HCT116 (cell line): ENCODE measurements at regions not wholly inside any gene's neighbourhood (a gene's known extent, or its start where the extent isn't known, plus 50 kb on each side); places are given as distances from the start of the nearest gene placed in this dataset.

Experiments used
- ATAC-seq: fragments of 200-7000 bp; cut with Tn5 transposase; 2 replicates; pipeline ENCODE4 v1.9.1; 2020; ENCODE audit warnings: mild to moderate bottlenecking, moderate library complexity
- BruUV-seq: library from RNA; stranded (reverse); fragments of 400-500 nt; replicated peaks from 2 replicates; lab custom pipeline; 2021; lab: Mats Ljungman, UMichigan
- CTCF ChIA-PET: fragments of 300-600 bp; sonication (Branson Sonifier 250); formaldehyde crosslinking; loops from one replicate; lab custom pipeline; 2021; ENCODE audit warnings: antibody characterized with exemption; lab: Charles Lee
- POLR2A ChIA-PET: fragments of 300-600, 350-600 bp; sonication (Branson Sonifier 250); formaldehyde crosslinking; loops from one replicate; lab custom pipeline; 2021; ENCODE audit warnings: antibody characterized with exemption; lab: Charles Lee
- RAD21 ChIA-PET, 2 experiments: fragments of 300-600 bp; sonication (Branson Sonifier 250); formaldehyde crosslinking; loops; one replicate each; lab custom pipeline; 2023; ENCODE audit warnings: low total read pairs in 2 of 2; ENCODE audit not compliant: uncharacterized antibody in 2 of 2, unreplicated experiment in 2 of 2, low non-redundant PET in 1 of 2; lab: Charles Lee
- DNase-seq: peaks from one replicate; pipeline ENCODE4 v3.0.0-alpha.2; 2010; ENCODE audit warnings: low read depth, low spot score
- H2AFZ ChIP-seq: fragments of 200-600 bp; shearing (Covaris generic), sonication (generic); 2 replicates; pipeline ENCODE4 v1.6.1; 2017; ENCODE audit warnings: low read depth, mixed run types, mixed read lengths, antibody characterized with exemption, low read length; ENCODE audit not compliant: poor library complexity, severe bottlenecking
- H3K27ac ChIP-seq: 2 replicates; pipeline ENCODE4 v1.5.1; 2012; ENCODE audit warnings: low read depth, low read length
- H3K27me3 ChIP-seq: fragments of 200-600 bp; sonication (generic); 2 replicates; pipeline ENCODE4 v1.6.1; 2016; ENCODE audit warnings: mixed run types, low read length, mixed read lengths; ENCODE audit not compliant: insufficient read depth
- H3K36me3 ChIP-seq, 2 experiments: fragments of 200-500 bp in 1 of 2; fragments of 200-600 bp in 1 of 2; sonication (Bioruptor generic) in 1 of 2; sonication (generic) in 1 of 2; 2 replicates each; pipeline versions ENCODE4 v1.5.1 to v1.6.1; 2014 to 2016; ENCODE audit warnings: low read length in 2 of 2, inconsistent platforms in 1 of 2, mixed read lengths in 1 of 2, mixed run types in 1 of 2; ENCODE audit not compliant: insufficient read depth in 2 of 2, control insufficient read depth in 1 of 2
- H3K4me1 ChIP-seq, 2 experiments: fragments of 200-600 bp in 1 of 2; sonication (generic) in 1 of 2; 2 replicates each; pipeline versions ENCODE4 v1.5.1 to v1.6.1; 2012 to 2017; ENCODE audit warnings: low read length in 2 of 2, inconsistent platforms in 1 of 2, mild to moderate bottlenecking in 1 of 2, mixed read lengths in 1 of 2, mixed run types in 1 of 2, moderate library complexity in 1 of 2; ENCODE audit not compliant: insufficient read depth in 2 of 2, control insufficient read depth in 1 of 2
- H3K4me2 ChIP-seq: fragments of 200-600 bp; sonication (generic); 2 replicates; pipeline ENCODE4 v1.6.1; 2017; ENCODE audit warnings: mixed run types, low read length, mixed read lengths
- H3K4me3 ChIP-seq, 2 experiments: fragments of 200-600 bp in 1 of 2; sonication (generic) in 1 of 2; replicated peaks in 1 of 2; 2 replicates each; pipeline ENCODE4 v1.5.1; 2011 to 2016; ENCODE audit warnings: low read length in 2 of 2, control low read depth in 1 of 2, low read depth in 1 of 2, mild to moderate bottlenecking in 1 of 2, mixed read lengths in 1 of 2, mixed run types in 1 of 2
- H3K79me2 ChIP-seq: fragments of 200-600 bp; sonication (generic); 2 replicates; pipeline ENCODE4 v1.6.1; 2017; ENCODE audit warnings: mild to moderate bottlenecking, mixed run types, low read length, moderate library complexity, mixed read lengths; ENCODE audit not compliant: insufficient read depth
- H3K9ac ChIP-seq: fragments of 200-600 bp; sonication (generic); 2 replicates; pipeline ENCODE4 v1.6.1; 2016; ENCODE audit warnings: low read length, mixed read lengths
- H3K9me2 ChIP-seq: fragments of 200-600 bp; sonication (generic), shearing (Covaris generic); 2 replicates; pipeline ENCODE4 v1.6.1; 2017; ENCODE audit warnings: mixed run types, mild to moderate bottlenecking, moderate library complexity; ENCODE audit not compliant: insufficient read depth
- H3K9me3 ChIP-seq, 2 experiments: fragments of 200-500 bp in 1 of 2; fragments of 200-600 bp in 1 of 2; sonication (Bioruptor generic) in 1 of 2; sonication (generic) in 1 of 2; 2 replicates each; pipeline ENCODE4 v1.6.1; 2014 to 2017; ENCODE audit warnings: low read length in 2 of 2, mixed read lengths in 2 of 2, inconsistent platforms in 1 of 2, low read depth in 1 of 2, mild to moderate bottlenecking in 1 of 2, mixed run types in 1 of 2, moderate library complexity in 1 of 2; ENCODE audit not compliant: control insufficient read depth in 1 of 2, insufficient read depth in 1 of 2
- H4K20me1 ChIP-seq: fragments of 200-600 bp; sonication (generic), shearing (Covaris generic); 2 replicates; pipeline ENCODE4 v1.6.1; 2017; ENCODE audit warnings: mixed run types, mild to moderate bottlenecking, moderate library complexity; ENCODE audit not compliant: insufficient read depth
- CBX3 ChIP-seq: IDR thresholded peaks from 2 replicates; pipeline ENCODE4 v1.6.1; 2012; ENCODE audit warnings: low read depth
- EGR1 ChIP-seq: IDR thresholded peaks from 2 replicates; pipeline ENCODE4 v1.6.1; 2012; ENCODE audit warnings: low read depth
- ELF1 ChIP-seq: IDR thresholded peaks from 2 replicates; pipeline ENCODE4 v1.6.1; 2012; ENCODE audit warnings: low read depth, borderline replicate concordance
- EZH2 ChIP-seq: fragments of 200-600 bp; sonication (generic); IDR thresholded peaks from 2 replicates; pipeline ENCODE4 v1.6.1; 2017; ENCODE audit warnings: antibody characterized with exemption, mixed run types
- FOSL1 ChIP-seq: IDR thresholded peaks from 2 replicates; pipeline ENCODE4 v1.6.1; 2012; ENCODE audit warnings: low read depth
- JUND ChIP-seq: IDR thresholded peaks from 2 replicates; pipeline ENCODE4 v1.6.1; 2012
- MAX ChIP-seq: IDR thresholded peaks from 2 replicates; pipeline ENCODE4 v1.6.1; 2012
- RAD21 ChIP-seq: IDR thresholded peaks from 2 replicates; pipeline ENCODE4 v1.6.1; 2012; ENCODE audit warnings: low read depth, mild to moderate bottlenecking
- SIN3A ChIP-seq: IDR thresholded peaks from 2 replicates; pipeline ENCODE4 v1.6.1; 2012; ENCODE audit warnings: low read depth
- SP1 ChIP-seq: IDR thresholded peaks from 2 replicates; pipeline ENCODE4 v1.6.1; 2012; ENCODE audit warnings: low read depth
- SRF ChIP-seq: IDR thresholded peaks from 2 replicates; pipeline ENCODE4 v1.6.1; 2012; ENCODE audit warnings: low read depth
- TCF7L2 ChIP-seq: IDR thresholded peaks from 2 replicates; pipeline ENCODE4 v1.7.0; 2011; ENCODE audit warnings: borderline replicate concordance, inconsistent platforms; ENCODE audit not compliant: insufficient read depth, insufficient read length; ENCODE audit errors: extremely low read depth
- ZBTB33 ChIP-seq: IDR thresholded peaks from 2 replicates; pipeline ENCODE4 v1.6.1; 2011; ENCODE audit warnings: mild to moderate bottlenecking, low read length, moderate library complexity; ENCODE audit not compliant: insufficient replicate concordance; ENCODE audit errors: extremely low read depth
- ZNF274 ChIP-seq: fragments of 200-500 bp; sonication (Bioruptor generic); IDR thresholded peaks from 2 replicates; pipeline ENCODE4 v1.6.1; 2014; ENCODE audit warnings: mild to moderate bottlenecking, low read depth, low read length, inconsistent platforms
- intact Hi-C: fragments of 100-400 bp; cut with micrococcal nuclease; formaldehyde crosslinking; loops from 2 replicates; pipeline ENCODE4 v1.10.0; 2022
- TF ChIP-seq, protein P1 (sequence below): IDR thresholded peaks from 2 replicates; pipeline ENCODE4 v1.6.1; 2012

GRCh38 chrX:6983207-6983955 lies 164.1 kb upstream of the STS start:
- no peak for TF ChIP-seq EGR1
- no peak for TF ChIP-seq JUND
- TF ChIP-seq ELF1 = no peak
- no peak for TF ChIP-seq SIN3A
- TF ChIP-seq EZH2 = no peak
- TF ChIP-seq, all 23 proteins: peak for 0
- DNase-seq = no peak
- H3K9ac ChIP-seq = no peak overlapping the region
- H3K4me2 ChIP-seq = no peak overlapping the region
- H4K20me1 ChIP-seq = no peaks in the 10 kb centered on the region
- no TSS peak for BruUV-seq
- H2AFZ ChIP-seq = no peak overlapping the region
- H3K27me3 ChIP-seq = no peaks in the 10 kb centered on the region
- H3K4me3 ChIP-seq = no peak overlapping the region
- intact Hi-C loops = no loop called here
- ChIA-PET RAD21 (no interaction called here), POLR2A (no interaction called here), CTCF (no interaction called here)
- H3K27ac ChIP-seq = no peak overlapping the region
- H3K9me3 ChIP-seq = no peaks in the 10 kb centered on the region
- no peaks in the 10 kb centered on the region for H3K9me2 ChIP-seq
- no peak for ATAC-seq
- H3K4me1 ChIP-seq = no peaks in the 10 kb centered on the region
- H3K36me3 ChIP-seq = no peaks in the 10 kb centered on the region
- no peaks in the 10 kb centered on the region for H3K79me2 ChIP-seq

DNA sequence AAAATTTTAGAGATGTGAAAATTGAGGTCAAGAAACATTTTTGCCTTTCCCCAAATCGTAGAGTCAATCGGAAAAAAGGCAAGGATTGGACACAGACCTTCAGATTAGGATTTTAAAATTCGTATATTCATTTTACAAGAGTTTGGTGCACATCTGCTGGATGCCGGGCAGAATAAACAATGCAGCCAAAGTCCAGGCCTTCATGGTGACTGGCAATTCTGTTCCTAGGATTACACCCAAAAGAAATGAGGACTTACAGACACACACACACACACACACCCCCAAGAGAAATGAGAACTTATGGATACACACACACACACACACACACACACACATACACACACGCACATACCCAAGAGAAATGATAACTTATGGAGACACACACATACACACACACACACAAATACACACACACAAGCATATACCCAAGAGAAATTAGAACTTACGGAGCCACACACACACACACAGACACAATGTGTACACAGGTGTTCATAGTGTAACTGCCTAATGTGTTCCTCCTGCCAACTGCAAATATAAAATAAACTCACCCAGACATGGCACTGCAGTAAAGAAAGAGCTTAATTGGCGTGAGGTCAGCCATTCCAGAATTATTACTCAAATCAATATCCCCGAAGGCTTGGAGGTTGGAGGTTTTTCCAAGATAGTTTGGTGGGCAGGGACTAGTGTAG lies 165.7 kb upstream of the STS start:
- CTCF ChIA-PET = no interaction called here
- intact Hi-C loops = no loop called here
- TF ChIP-seq SRF (no peak), SP1 (no peak), ELF1 (no peak), MAX (no peak), EGR1 (no peak), FOSL1 (no peak), CBX3 (no peak), TCF7L2 (no peak), ZBTB33 (no peak), RAD21 (no peak), ZNF274 (no peak)
- TF ChIP-seq, protein P1, sequence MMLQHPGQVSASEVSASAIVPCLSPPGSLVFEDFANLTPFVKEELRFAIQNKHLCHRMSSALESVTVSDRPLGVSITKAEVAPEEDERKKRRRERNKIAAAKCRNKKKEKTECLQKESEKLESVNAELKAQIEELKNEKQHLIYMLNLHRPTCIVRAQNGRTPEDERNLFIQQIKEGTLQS = no peak

More for the DNA sequence above, 165.7 kb upstream of the STS start:
- no peaks in the 10 kb centered on the region for H3K27me3 ChIP-seq
- H3K36me3 ChIP-seq = no peaks in the 10 kb centered on the region
- POLR2A ChIA-PET = no interaction called here
- RAD21 ChIA-PET = no interaction called here
- H3K4me3 ChIP-seq = no peak overlapping the region
- no peaks in the 10 kb centered on the region for H3K9me3 ChIP-seq
- H3K79me2 ChIP-seq = no peaks in the 10 kb centered on the region
- DNase-seq = no peak
- H2AFZ ChIP-seq = no peak overlapping the region
- BruUV-seq = no TSS peak
- H3K9me2 ChIP-seq = no peaks in the 10 kb centered on the region
- H3K9ac ChIP-seq = no peak overlapping the region
- no peak overlapping the region for H3K4me2 ChIP-seq
- no peak for ATAC-seq
- H3K4me1 ChIP-seq = no peaks in the 10 kb centered on the region
- H4K20me1 ChIP-seq = no peaks in the 10 kb centered on the region
- H3K27ac ChIP-seq = no peak overlapping the region
